Fibroblast of villous mesenchyme (primary cell): ENCODE measurements at regions not wholly inside any gene's neighbourhood (a gene's known extent, or its start where the extent isn't known, plus 50 kb on each side); places are given as distances from the start of the nearest gene placed in this dataset.

Experiments used
- DNase-seq: peaks from one replicate; pipeline ENCODE4 v3.0.0-alpha.2; 2010; ENCODE audit warnings: low read depth
- H3K4me3 ChIP-seq: 2 replicates; pipeline ENCODE4 v1.5.1; 2011; ENCODE audit warnings: low read depth, mild to moderate bottlenecking, low read length
- CTCF ChIP-seq: IDR thresholded peaks from 2 replicates; pipeline ENCODE4 v1.5.1; 2012; ENCODE audit warnings: low read depth, mild to moderate bottlenecking, low read length; ENCODE audit not compliant: insufficient read depth

GRCh38 chr3:150067561-150067960, 96.9 kb upstream of the PFN2 start:
- H3K4me3 ChIP-seq: no peak overlapping the region
- no peak for TF ChIP-seq CTCF
- no peak for DNase-seq

DNA sequence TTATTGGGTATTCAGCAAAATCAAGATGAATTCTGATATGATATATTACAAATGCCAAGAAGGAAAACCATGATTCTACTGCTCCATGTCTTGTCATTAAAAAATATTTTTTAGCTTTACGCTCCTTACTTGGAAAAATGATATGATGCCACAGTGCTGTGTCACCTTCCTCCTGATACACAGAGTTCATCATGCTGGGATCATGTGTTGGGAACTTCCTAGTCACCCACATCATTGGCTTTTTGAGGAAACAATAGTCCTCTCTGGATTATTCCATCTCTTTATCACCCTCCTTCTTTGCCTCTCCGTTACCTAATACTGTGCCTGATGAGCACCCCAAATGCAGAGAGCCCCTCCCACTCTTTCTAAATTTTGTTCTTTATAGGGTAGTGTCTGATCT, 94.3 kb upstream of the PFN2 start:
- DNase-seq: no peak
- H3K4me3 ChIP-seq: no peak overlapping the region
- no peak for TF ChIP-seq CTCF

DNA sequence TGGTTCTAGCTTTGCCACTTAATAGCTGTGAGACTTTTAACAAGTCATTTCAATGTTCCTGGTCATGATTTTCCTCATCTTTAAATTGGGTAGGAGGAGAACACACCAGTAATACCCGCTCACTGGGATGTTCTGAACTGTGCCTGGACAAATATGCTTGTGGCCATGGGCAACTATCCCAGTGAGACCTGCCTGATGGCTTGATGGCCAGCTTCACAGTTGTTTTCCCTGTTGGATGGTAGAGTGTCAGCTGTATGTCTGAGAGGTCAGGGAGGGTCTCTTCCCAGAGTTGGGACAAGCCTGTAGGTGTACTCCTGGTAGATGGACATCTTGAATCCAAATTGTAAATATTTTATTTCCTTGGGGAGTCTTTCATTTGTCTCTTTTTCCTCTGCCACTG, 92.5 kb upstream of the PFN2 start:
- no peak for DNase-seq
- TF ChIP-seq CTCF: no peak
- H3K4me3 ChIP-seq: no peak overlapping the region

GRCh38 chr3:150062492-150062891, 91.8 kb upstream of the PFN2 start:
- H3K4me3 ChIP-seq: peak overlapping the region; percentile 41
- DNase-seq: peak; percentile 73
- TF ChIP-seq CTCF: no peak

GRCh38 chr3:150061288-150062024, 90.8 kb upstream of the PFN2 start:
- H3K4me3 ChIP-seq: no peak overlapping the region
- DNase-seq: no peak
- TF ChIP-seq CTCF: no peak

DNA sequence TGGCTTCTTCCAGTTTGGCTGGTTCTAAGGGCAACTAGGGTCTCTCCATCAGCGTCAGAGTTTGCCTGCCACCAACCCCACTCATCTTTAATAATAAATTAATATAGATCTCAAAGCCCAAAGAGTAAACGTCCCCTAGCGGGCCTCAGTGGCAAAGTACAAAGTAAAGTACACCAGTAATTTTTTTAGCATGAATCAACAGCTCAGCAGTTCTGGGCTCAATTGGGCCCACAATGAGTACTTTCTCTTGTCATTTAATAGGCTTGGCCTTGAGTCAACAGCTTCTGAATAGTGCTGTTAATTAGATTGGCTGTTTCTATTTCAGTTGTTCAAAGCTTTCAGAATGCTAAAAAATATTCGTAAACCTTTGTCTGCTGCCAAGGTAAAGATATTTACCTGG, 89.0 kb upstream of the PFN2 start:
- no peak overlapping the region for H3K4me3 ChIP-seq
- no peak for DNase-seq
- TF ChIP-seq CTCF: no peak

GRCh38 chr3:150059241-150059640, 88.5 kb upstream of the PFN2 start:
- no peak for DNase-seq
- TF ChIP-seq CTCF: no peak

More at GRCh38 chr3:150059241-150059640, 88.5 kb upstream of the PFN2 start:
- no peak overlapping the region for H3K4me3 ChIP-seq
